OCI-LY1 (cell line): ENCODE measurements at regions not wholly inside any gene's neighbourhood (a gene's known extent, or its start where the extent isn't known, plus 50 kb on each side); places are given as distances from the start of the nearest gene placed in this dataset.

Source experiments
- CTCF ChIP-seq: fragments of 200-600 bp; sonication (generic), shearing (Covaris generic); IDR thresholded peaks from 2 replicates; pipeline ENCODE4 v1.5.1; 2017; ENCODE audit warnings: mild to moderate bottlenecking, antibody characterized with exemption, low read length, moderate library complexity, mixed read lengths
- EZH2 ChIP-seq: fragments of 200-600 bp; sonication (generic), shearing (Covaris generic); IDR thresholded peaks from 2 replicates; pipeline ENCODE4 v1.8.0; 2017; ENCODE audit warnings: borderline replicate concordance, mixed run types, mild to moderate bottlenecking, antibody characterized with exemption, low read length, moderate library complexity, mixed read lengths

- no peak for TF ChIP-seq CTCF
- no peak for TF ChIP-seq EZH2
Measured at GRCh38 chr10:90674461-90674860, 183.4 kb downstream of the HTR7 start.
